Lung (tissue), 11 donors: ENCODE measurements at regions not wholly inside any gene's neighbourhood (a gene's known extent, or its start where the extent isn't known, plus 50 kb on each side); places are given as distances from the start of the nearest gene placed in this dataset.

Experiments
- ATAC-seq: fragments of 200-7000 bp; cut with Tn5 transposase; one replicate; pipeline ENCODE4 v1.9.1; 2020; ENCODE audit warnings: moderate number of reproducible peaks; ENCODE audit not compliant: insufficient read depth, low FRiP score
- DNase-seq, 3 donors: peaks; one replicate each; pipeline ENCODE4 v3.0.0-alpha.2; 2013 to 2017
- H3K27ac ChIP-seq, 2 donors: one replicate each; pipeline ENCODE4 v1.5.1; 2013; ENCODE audit warnings: mild to moderate bottlenecking in 2 of 2, moderate library complexity in 2 of 2, control low read depth in 1 of 2, inconsistent platforms in 1 of 2, low read depth in 1 of 2, low read length in 1 of 2
- H3K27me3 ChIP-seq, 3 donors: one replicate each; pipeline ENCODE4 v1.5.1; 2013; ENCODE audit warnings: low read length in 2 of 3; ENCODE audit not compliant: control insufficient read depth in 3 of 3, insufficient read depth in 3 of 3
- H3K36me3 ChIP-seq, 4 donors: one replicate each; pipeline ENCODE4 v1.5.1; 2013; ENCODE audit warnings: low read length in 4 of 4, mild to moderate bottlenecking in 1 of 4, moderate library complexity in 1 of 4; ENCODE audit not compliant: control insufficient read depth in 4 of 4, insufficient read depth in 4 of 4
- H3K4me1 ChIP-seq, 5 donors: one replicate each; pipeline ENCODE4 v1.5.1; 2013; ENCODE audit warnings: low read length in 5 of 5, mild to moderate bottlenecking in 2 of 5, moderate library complexity in 1 of 5; ENCODE audit not compliant: control insufficient read depth in 5 of 5, insufficient read depth in 5 of 5
- H3K4me3 ChIP-seq: one replicate; pipeline ENCODE4 v1.5.1; 2013; ENCODE audit warnings: mild to moderate bottlenecking, control low read depth, moderate library complexity
- H3K9ac ChIP-seq, 2 donors: one replicate each; pipeline ENCODE4 v1.5.1; 2013; ENCODE audit warnings: low read length in 2 of 2, control low read depth in 1 of 2; ENCODE audit not compliant: insufficient read depth in 1 of 2
- H3K9me3 ChIP-seq, 4 donors: one replicate each; pipeline ENCODE4 v1.5.1; 2013; ENCODE audit warnings: low read length in 3 of 4, mild to moderate bottlenecking in 1 of 4, moderate library complexity in 1 of 4; ENCODE audit not compliant: control insufficient read depth in 4 of 4, insufficient read depth in 3 of 4
- WGBS, 2 donors: extraction: QIAGEN DNeasy Blood & Tissue Kit; methylation state at CpG; one replicate each; pipeline ENCODE4 v1.1.7; 2013; 5-methylcytosine and 5-hydroxymethylcytosine counted together
- TF ChIP-seq, protein P1 (sequence below): IDR thresholded peaks from 2 replicates; pipeline ENCODE4 v1.5.1; 2012; ENCODE audit warnings: mild to moderate bottlenecking; ENCODE audit errors: control extremely low read depth, extremely low read depth
- donor health status: control.
- donor health status: control.
- donor health status: Bipolar disorder and iron deficiency.
- donor health status: healthy.
- donor health status: DM: yes; HTN: yes; CAD: no.

DNA sequence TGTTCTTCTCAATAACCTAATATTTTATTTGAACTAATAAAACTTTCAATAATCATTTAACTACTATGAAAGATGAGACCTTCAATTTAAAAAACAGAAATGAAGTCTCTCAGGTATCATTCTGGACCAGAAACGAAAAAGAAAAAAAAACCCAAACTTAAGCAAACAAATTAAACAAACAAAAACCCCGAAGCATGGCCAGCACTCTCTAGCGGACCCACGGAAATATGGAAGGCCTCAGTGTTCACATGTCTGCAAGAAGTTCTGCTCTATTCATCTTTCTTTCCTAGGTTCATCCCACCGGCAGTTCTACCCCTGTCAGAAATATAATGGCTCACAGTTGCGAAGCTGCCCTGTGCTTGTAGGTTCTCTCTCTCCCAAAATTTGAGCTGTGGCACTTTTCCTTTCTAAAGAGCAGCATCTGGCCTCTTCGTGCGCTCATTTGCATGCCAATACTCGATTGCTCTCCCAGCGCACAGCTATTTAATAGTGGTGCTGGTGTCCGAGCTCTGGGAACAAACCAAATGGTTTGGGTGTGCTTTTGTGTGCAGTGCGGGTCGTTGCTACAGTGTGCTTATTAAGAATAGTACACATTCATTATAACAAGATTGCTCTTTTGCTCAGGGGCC lies 129.0 kb upstream of the ZEB2 start:
- Histone ChIP-seq H3K27me3 (no peaks in the 10 kb centered on the region), H3K9ac (no peak overlapping the region), H3K36me3 (no peaks in the 10 kb centered on the region), H3K9me3 (no peaks in the 10 kb centered on the region), H3K4me3 (no peak overlapping the region), H3K4me1 (peaks cover 0 to 21% (median 0%) of the 10 kb centered on the region in 5 donors), H3K27ac (no peak overlapping the region)
- TF ChIP-seq, protein P1, sequence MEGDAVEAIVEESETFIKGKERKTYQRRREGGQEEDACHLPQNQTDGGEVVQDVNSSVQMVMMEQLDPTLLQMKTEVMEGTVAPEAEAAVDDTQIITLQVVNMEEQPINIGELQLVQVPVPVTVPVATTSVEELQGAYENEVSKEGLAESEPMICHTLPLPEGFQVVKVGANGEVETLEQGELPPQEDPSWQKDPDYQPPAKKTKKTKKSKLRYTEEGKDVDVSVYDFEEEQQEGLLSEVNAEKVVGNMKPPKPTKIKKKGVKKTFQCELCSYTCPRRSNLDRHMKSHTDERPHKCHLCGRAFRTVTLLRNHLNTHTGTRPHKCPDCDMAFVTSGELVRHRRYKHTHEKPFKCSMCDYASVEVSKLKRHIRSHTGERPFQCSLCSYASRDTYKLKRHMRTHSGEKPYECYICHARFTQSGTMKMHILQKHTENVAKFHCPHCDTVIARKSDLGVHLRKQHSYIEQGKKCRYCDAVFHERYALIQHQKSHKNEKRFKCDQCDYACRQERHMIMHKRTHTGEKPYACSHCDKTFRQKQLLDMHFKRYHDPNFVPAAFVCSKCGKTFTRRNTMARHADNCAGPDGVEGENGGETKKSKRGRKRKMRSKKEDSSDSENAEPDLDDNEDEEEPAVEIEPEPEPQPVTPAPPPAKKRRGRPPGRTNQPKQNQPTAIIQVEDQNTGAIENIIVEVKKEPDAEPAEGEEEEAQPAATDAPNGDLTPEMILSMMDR: no peak
- DNase-seq (no peak), ATAC-seq (no peak)
- 91 to 95% methylated on average over 13 of the region's 13 CpGs for WGBS, 2 donors

DNA sequence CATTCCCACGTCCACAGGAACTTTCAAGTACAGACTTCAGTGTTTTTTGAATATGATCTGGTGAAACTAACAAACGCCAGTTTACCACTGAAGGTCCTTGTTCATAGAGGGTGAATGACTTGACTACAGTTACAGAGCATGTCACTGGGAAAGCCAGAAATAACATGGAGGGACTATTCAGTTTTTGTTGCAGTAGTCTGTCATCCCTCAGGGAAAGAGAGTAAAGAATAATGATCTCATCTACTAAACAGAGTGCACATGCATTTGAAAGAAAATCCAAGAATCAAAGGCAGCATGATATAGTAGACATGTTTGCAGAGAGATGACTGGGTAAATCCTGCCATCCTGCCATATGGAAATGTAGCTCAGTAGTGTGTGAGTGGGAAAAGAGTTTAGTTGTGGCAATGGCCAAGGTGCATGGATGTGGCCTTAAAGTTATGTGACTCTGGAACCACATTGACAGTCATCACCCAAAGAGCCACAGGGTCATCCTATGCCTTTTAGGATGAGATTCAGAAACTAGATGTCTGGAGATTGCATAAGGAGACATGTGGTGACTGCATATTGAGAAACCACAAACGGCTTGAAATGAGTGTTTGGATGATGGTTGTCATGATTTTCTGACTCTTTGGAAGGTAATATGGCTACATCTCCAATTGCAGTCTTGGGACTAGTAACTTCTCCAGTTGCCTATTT lies 125.3 kb upstream of the ZEB2 start:
- Histone ChIP-seq H3K4me1 (peaks cover 0 to 2% (median 0%) of the 10 kb centered on the region in 5 donors), H3K9ac (no peak overlapping the region), H3K27ac (no peak overlapping the region), H3K9me3 (no peaks in the 10 kb centered on the region), H3K27me3 (no peaks in the 10 kb centered on the region), H3K4me3 (no peak overlapping the region), H3K36me3 (no peaks in the 10 kb centered on the region)
- WGBS, 2 donors: 72 to 76% methylated on average over 3 of the region's 3 CpGs
- TF ChIP-seq, protein P1: no peak
- DNase-seq (no peak), ATAC-seq (peak; percentile 34)

DNA sequence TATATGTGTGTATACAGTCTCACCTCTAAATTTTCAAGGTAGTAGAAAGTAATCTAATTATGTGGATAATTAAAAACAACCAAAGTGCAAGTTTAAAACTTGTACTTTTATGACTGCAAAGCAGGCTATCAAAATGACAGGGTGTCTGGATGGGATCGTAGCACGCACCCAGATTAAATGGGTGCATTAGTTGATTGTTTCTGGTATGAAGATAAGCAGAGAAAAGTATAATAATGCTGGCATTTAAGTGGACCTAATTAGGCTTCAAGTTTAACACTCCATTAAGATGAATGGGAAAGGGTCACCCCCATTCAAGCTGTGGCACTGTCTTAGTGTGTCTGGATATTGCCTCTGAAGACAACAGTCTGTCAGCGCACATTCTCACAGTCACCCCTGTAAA lies 124.6 kb upstream of the ZEB2 start:
- DNase-seq (no peak), ATAC-seq (no peak)
- TF ChIP-seq, protein P1: no peak
- H3K4me1 ChIP-seq: peaks cover 0 to 2% (median 0%) of the 10 kb centered on the region in 5 donors
- no peaks in the 10 kb centered on the region for H3K9me3 ChIP-seq
- 97 to 98% methylated on average over 3 of the region's 3 CpGs for WGBS, 2 donors
- H3K4me3 ChIP-seq: no peak overlapping the region
- H3K36me3 ChIP-seq: no peaks in the 10 kb centered on the region
- no peak overlapping the region for H3K9ac ChIP-seq
- no peak overlapping the region for H3K27ac ChIP-seq
- H3K27me3 ChIP-seq: no peaks in the 10 kb centered on the region
